Thoracic aorta (tissue), 2 donors: ENCODE measurements at regions not wholly inside any gene's neighbourhood (a gene's known extent, or its start where the extent isn't known, plus 50 kb on each side); places are given as distances from the start of the nearest gene placed in this dataset.

ENCODE experiments used
- ATAC-seq: fragments of 150-250 bp; one replicate; pipeline ENCODE4 v1.8.0; 2017; ENCODE audit warnings: low read depth; ENCODE audit not compliant: insufficient number of reproducible peaks, low FRiP score
- DNase-seq: peaks from one replicate; pipeline ENCODE4 v3.0.0-alpha.2; 2020; ENCODE audit warnings: low spot score
- H3K27ac ChIP-seq, 2 donors: fragments of 200-600 bp; sonication (generic); 1 replicate in 1 of 2; 2 replicates in 1 of 2; pipeline ENCODE4 v1.5.1; 2016; ENCODE audit warnings: mild to moderate bottlenecking in 2 of 2, moderate library complexity in 2 of 2
- H3K27me3 ChIP-seq: fragments of 200-600 bp; sonication (generic); replicated peaks from 2 replicates; pipeline ENCODE4 v1.6.0; 2016; ENCODE audit warnings: mild to moderate bottlenecking; ENCODE audit not compliant: insufficient read depth
- H3K36me3 ChIP-seq: fragments of 200-600 bp; sonication (generic); one replicate; pipeline ENCODE4 v1.5.1; 2016
- H3K4me1 ChIP-seq, 2 donors: fragments of 200-600 bp; sonication (generic); 1 replicate in 1 of 2; 2 replicates in 1 of 2; pipeline versions ENCODE4 v1.5.1 to v1.6.0; 2016; ENCODE audit warnings: low read depth in 2 of 2, mild to moderate bottlenecking in 1 of 2; ENCODE audit not compliant: control insufficient read depth in 1 of 2
- H3K4me3 ChIP-seq: fragments of 200-600 bp; sonication (generic); 2 replicates; pipeline ENCODE4 v1.5.1; 2016; ENCODE audit warnings: mild to moderate bottlenecking
- H3K9me3 ChIP-seq: fragments of 200-600 bp; sonication (generic); 2 replicates; pipeline ENCODE4 v1.5.1; 2016
- CTCF ChIP-seq: fragments of 200-600 bp; sonication (generic); IDR thresholded peaks from one replicate; pipeline ENCODE4 v1.5.1; 2019; ENCODE audit warnings: antibody characterized with exemption

DNA sequence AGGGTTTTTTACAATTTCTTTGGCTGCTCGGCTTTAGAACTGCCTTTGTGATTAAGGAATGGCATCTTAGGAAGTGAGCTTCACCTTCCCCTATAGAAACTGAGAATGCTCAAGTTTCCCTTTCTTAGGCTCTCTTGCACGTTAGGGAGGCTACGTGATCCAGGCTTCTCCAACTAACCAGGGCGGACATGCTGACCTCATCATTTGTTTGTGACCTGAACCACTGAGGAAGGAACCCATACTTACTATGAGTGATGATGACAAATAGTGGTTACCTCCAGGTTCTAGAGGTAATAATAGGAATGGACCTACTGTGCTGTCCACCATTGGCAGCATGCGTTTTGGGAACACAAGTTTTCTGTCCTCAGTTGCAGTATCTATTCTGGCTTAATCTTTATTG is 645.8 kb downstream of the C6orf118 start:
- no peaks in the 10 kb centered on the region for H3K4me1 ChIP-seq
- TF ChIP-seq CTCF, result no peak
- DNase-seq (no peak), ATAC-seq (no peak)
- H3K36me3 ChIP-seq, result no peaks in the 10 kb centered on the region
- no peak overlapping the region for H3K27ac ChIP-seq
- H3K4me3 ChIP-seq, result no peak overlapping the region
- H3K27me3 ChIP-seq, result no peaks in the 10 kb centered on the region
- no peaks in the 10 kb centered on the region for H3K9me3 ChIP-seq

GRCh38 chr6:164661716-164662115 is 647.7 kb downstream of the C6orf118 start:
- no peaks in the 10 kb centered on the region for H3K9me3 ChIP-seq
- no peak for ATAC-seq
- no peaks in the 10 kb centered on the region for H3K27me3 ChIP-seq
- no peak for TF ChIP-seq CTCF
- H3K4me1 ChIP-seq, result no peaks in the 10 kb centered on the region
- H3K27ac ChIP-seq, result no peak overlapping the region
- no peak for DNase-seq
- no peak overlapping the region for H3K4me3 ChIP-seq
- no peaks in the 10 kb centered on the region for H3K36me3 ChIP-seq

- Histone ChIP-seq H3K4me1 (no peaks in the 10 kb centered on the region), H3K27me3 (no peaks in the 10 kb centered on the region), H3K27ac (no peak overlapping the region), H3K36me3 (no peaks in the 10 kb centered on the region), H3K9me3 (no peaks in the 10 kb centered on the region), H3K4me3 (no peak overlapping the region)
- TF ChIP-seq CTCF, result no peak
- ATAC-seq (no peak), DNase-seq (no peak)
Observed at GRCh38 chr6:164660781-164661180, 648.6 kb downstream of the C6orf118 start.

DNA sequence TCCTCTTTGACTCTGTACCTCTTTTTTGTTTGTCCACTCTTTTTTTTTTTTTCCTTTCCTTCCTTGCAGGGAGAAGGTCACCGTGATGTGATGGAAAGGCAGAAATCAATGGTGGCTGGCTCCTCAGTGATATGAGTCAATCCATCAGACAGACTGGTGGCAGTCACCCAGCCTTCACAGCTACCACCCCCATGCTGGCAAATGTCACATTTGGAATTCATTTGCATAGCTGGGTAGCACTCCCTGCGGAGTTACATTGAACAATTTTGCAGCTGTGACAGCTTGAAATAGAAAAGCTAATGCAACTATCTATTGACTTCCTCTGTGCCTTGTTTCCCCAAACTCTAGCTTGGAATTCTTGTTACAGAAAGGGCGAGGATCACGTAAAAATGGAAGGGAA is 668.4 kb downstream of the C6orf118 start:
- no peaks in the 10 kb centered on the region for H3K9me3 ChIP-seq
- no peak for TF ChIP-seq CTCF

GRCh38 chr6:164628302-164628931 is 681.0 kb downstream of the C6orf118 start:
- TF ChIP-seq CTCF, result no peak
- Histone ChIP-seq H3K4me1 (no peaks in the 10 kb centered on the region), H3K4me3 (no peak overlapping the region), H3K27ac (no peak overlapping the region), H3K27me3 (no peaks in the 10 kb centered on the region), H3K9me3 (no peaks in the 10 kb centered on the region), H3K36me3 (no peaks in the 10 kb centered on the region)
- ATAC-seq (no peak), DNase-seq (no peak)

More for the DNA sequence above, 668.4 kb downstream of the C6orf118 start:
- Histone ChIP-seq H3K27ac (no peak overlapping the region), H3K27me3 (no peaks in the 10 kb centered on the region), H3K4me3 (no peak overlapping the region), H3K36me3 (no peaks in the 10 kb centered on the region), H3K4me1 (no peaks in the 10 kb centered on the region)
- no peak for DNase-seq
- ATAC-seq, result no peak
